ENCODE measurements at regions not wholly inside any gene's neighbourhood (a gene's known extent, or its start where the extent isn't known, plus 50 kb on each side); places are given as distances from the start of the nearest gene placed in this dataset.

DNA sequence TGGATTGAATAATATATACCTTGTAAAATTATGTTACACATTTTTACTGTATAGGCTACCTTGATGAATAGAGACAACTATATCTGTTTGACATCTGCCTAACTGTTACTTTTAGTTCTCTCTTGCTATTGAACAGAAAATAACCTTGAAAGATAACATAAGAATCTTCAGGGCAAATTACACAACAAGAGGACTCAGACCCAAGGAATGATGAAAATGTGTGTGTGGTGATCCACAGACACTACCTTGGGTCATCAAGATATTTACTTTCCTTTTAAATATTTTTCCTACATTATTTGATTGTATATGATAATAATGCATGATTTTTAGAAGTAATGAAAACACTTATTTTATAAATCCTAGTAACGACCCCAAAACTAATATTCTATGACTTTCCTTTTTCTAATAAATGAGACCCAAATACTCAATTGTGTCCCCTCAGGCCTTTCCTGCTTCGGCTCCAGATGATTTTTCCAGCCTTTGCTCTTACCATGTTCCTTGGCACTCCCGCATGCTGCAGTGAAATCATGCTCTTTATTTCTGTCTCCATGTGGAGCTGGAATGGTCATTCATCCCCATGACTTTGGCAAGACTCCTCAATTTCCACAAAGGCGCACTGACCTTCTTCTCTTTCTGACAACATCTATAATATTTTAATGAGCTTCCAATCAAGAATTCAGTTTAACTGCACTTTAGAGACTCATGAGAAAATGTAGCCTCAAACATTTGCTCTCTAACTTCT lies 187.6 kb downstream of the EPM2A start:
- no peak for TF ChIP-seq CTCF (conservative IDR thresholded peaks at IDR 0.05)
- H3K27ac ChIP-seq = no peak overlapping the region

DNA sequence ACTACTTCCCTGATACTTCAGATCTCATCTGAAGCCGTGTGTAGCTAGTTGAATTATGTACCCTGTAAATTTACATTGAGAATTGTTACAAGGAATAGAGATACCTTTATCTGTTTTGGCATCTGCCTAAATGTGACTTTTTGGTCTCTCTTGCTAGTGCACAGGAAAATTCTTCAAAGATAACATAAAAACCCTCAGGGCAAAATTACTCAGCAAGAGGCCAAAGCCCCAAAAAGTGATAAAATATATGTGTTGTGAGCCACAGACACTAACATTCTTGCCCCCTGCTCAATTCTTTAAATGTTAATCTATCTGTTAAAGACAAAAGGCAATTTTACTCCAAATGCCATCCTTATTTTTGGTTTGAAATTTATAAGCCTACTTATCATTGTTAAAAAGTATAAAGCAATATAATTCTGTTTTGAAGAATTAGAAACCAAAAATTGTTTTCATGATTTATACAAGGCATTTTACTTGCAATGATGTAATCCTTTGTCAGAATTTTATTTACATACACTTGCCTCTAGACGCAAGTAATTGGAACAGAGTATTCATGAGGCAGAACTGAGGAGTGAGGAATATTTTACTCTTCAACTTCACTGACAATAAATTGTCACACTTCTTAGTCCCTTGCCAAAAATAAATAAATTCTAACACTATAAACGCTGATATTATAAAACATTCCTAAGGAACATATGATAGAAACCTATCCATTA lies 186.2 kb downstream of the EPM2A start:
- TF ChIP-seq CTCF (conservative IDR thresholded peaks at IDR 0.05) = no peak
- no peak overlapping the region for H3K27ac ChIP-seq

GRCh38 chr6:145551164-145551563 lies 184.2 kb downstream of the EPM2A start:
- no peak overlapping the region for H3K27ac ChIP-seq
- TF ChIP-seq CTCF (conservative IDR thresholded peaks at IDR 0.05) = no peak

GRCh38 chr6:145555084-145555483 lies 180.2 kb downstream of the EPM2A start:
- no peak overlapping the region for H3K27ac ChIP-seq
- TF ChIP-seq CTCF (conservative IDR thresholded peaks at IDR 0.05) = no peak

GRCh38 chr6:145557474-145557873 lies 177.8 kb downstream of the EPM2A start:
- TF ChIP-seq CTCF (conservative IDR thresholded peaks at IDR 0.05) = no peak
- H3K27ac ChIP-seq = no peak overlapping the region

GRCh38 chr6:145559836-145560235 lies 175.5 kb downstream of the EPM2A start:
- no peak for TF ChIP-seq CTCF (conservative IDR thresholded peaks at IDR 0.05)
- no peak overlapping the region for H3K27ac ChIP-seq

GRCh38 chr6:145561095-145562072 lies 173.9 kb downstream of the EPM2A start:
- TF ChIP-seq CTCF (conservative IDR thresholded peaks at IDR 0.05) = no peak
- H3K27ac ChIP-seq = no peak overlapping the region

Measured in VCaP (cell line).